Glomerular visceral epithelial cell (primary cell): ENCODE measurements at regions not wholly inside any gene's neighbourhood (a gene's known extent, or its start where the extent isn't known, plus 50 kb on each side); places are given as distances from the start of the nearest gene placed in this dataset.
"Not testable (repeated sequence)": the region's sequence is repeated elsewhere in the genome, so short reads cannot be mapped to it uniquely, and the experiment has no call there.

Experiments
- DNase-seq: peaks from one replicate; pipeline ENCODE4 v3.0.0-alpha.2; 2016; ENCODE audit errors: extremely low spot score

DNA sequence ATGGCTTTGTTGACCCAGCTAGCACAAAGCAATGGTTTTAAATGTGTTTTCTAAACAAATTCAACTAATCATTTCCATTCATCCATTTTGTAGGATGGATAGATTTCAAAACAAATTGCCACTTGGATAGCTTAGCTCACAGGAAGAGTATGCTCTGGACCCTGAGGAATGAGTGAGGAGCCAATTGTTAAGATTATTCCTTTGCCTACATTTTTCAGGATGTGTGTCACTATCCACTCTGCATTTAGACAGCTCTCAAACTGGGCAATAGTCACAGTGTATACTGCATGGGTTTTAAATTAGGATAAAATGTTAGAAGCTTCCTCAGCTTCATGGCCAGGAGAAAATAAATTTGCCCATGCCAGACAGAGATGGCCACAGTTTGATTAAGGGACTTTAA, 605.6 kb upstream of the TEX47 start:
- no peak for DNase-seq

DNA sequence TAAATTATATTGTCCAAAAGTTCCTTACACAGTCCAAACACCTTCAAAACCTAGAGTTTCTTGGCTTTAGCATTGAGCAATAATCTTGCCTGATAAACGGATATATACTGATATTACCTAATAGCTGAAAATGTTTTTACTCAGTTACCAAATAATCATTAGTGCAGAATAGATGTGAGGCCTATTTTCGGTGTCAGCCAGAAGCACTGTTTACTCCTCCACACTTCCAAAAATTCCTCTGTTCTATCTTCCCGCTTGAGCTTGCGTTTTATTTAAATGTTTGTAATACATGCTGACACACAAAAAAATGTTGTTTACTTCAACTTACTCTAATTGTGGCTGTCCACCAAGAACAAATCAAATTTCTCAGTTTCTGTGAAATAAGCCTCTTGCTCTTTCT, 606.2 kb upstream of the TEX47 start:
- no peak for DNase-seq

- no peak for DNase-seq
These were observed 656.4 kb upstream of the TEX47 start for GRCh38 chr7:89451911-89452310.

DNA sequence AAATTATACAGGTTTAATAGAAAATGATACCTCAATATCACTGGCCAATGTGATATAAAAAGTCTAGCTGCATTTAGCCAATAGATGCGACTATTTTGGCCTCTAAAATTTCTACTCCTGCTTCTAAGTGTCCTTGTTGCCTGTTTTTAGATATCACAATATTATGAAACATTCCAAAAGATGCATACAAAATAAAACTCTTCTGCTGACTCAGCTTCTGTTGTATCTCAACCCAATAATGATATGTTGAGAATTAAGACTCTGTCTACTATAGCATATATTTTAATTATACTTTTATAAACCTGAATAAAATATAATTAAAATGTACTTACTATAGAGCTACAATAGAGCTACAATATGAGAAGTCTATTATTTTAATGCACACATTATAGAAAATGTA, 661.0 kb upstream of the TEX47 start:
- no peak for DNase-seq

DNA sequence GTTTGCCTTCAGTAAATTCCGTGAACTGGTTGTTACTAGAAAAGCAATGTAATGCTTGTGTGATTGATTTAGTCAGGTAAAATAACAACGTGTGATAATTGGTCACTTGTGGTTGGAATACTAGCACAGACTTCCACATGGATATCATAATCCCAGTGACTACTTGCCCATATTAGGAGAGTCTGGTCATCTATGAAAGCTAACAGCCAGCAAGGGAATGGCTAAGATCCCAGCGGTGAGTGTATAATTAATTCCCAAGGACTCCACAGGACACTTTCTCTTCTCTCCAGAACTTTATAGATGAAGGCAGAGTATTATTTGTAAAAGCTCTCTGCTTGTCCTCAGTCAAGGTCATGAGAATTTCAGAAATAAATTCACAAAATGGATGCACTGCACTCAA, 662.6 kb upstream of the TEX47 start:
- no peak for DNase-seq

GRCh38 chr7:89474456-89474855, 678.9 kb upstream of the TEX47 start:
- DNase-seq: no peak

- no peak for DNase-seq
These were observed 676.3 kb upstream of the STEAP1 start for GRCh38 chr7:89477991-89478390.

DNA sequence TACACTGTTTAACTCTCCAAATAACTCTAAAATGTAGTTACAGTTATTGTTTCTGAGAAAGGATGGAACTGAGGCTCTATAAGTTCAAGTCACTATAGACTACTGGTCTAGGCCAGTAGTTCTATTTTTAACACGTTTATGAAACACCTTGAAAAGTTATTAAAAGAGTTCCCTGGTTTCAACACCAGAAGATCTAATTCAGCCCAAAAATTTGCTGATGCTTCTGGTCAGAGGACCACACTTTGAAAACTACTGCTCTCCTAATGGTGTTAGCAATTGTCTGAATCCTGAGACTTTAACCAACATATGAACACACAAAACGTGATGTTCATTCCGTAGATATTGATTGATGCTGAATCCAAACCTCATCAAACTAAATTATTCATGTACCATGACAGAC, 658.6 kb upstream of the STEAP1 start:
- DNase-seq: no peak

- DNase-seq: no peak
These were observed 654.2 kb upstream of the STEAP1 start for GRCh38 chr7:89500084-89500483.

DNA sequence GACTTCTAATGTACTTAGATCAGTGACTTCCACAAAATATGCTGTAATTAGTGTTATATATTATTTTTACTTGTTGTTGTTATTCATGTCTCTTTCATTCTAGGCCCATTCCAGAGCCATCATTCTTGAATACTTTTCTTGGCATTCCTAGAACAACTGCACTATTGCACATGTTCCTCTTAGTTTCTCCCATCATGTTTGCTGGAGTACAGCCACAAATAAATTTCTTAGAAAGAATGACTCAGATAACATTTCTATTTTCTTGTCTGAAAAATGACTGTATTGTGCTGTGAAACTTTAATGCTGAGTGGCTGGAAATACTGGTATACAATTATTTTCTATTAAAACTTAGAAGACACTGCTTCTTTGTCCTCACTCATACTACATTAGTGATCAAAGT, 651.0 kb upstream of the STEAP1 start:
- no peak for DNase-seq

GRCh38 chr7:89507034-89507433, 647.2 kb upstream of the STEAP1 start:
- no peak for DNase-seq

- DNase-seq: no peak
These were observed 642.4 kb upstream of the STEAP1 start for GRCh38 chr7:89511900-89512299.

GRCh38 chr7:89514970-89515369, 639.3 kb upstream of the STEAP1 start:
- DNase-seq: no peak

DNA sequence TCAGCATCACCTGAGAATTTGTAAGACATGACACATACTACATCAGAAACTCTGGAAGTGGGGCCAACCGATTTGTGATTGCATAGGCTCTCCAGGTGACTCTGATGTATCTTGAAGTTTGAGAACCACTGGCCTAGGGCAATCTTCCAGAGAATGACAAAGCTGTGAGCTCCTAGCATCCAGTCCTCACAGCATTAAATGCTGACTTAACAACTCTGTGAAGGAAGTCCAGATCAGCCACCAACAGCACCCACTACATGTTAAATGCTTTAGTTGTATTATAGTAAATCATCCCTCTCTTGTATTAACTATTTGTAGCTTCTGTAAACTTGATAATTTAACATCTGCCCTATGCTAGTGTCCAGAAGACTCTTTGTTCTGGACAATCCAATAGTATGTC, 636.5 kb upstream of the STEAP1 start:
- no peak for DNase-seq

DNA sequence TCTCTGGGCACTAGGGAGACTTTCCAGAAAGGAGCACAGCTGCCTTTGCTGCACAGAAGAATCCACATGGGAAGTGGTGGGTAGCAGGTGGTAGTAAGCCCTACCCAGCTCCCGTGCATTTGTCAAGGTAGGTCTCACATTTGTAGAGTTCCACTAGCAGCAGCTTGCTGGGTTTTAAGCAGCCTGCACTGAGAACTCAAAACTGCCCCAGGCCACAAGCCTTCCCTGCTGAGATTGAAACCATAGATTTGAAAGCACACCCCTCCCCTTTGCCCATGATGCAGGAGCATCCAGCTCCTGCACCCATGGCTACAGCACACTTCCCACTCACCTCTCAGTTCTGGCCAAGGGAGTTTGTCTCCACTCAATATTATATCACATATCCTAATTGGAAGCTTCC, 604.5 kb upstream of the STEAP1 start:
- DNase-seq: no peak

DNA sequence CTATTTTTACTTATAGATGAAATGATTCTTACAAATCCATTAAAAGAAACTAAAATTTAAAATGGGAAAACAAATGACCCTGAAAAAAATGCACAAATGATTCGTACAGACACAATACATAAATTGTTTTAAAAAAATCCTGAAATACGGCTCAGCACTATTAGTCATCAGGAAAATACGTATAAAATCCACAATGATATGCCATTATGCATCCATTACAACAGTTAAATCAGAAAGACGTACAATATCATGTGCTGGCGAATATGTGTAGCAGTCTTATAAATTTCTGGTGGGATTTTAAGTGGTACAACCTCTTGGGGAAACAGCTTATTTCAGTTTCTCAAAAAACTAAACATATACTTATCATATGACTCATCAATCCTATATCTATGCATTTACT, 600.1 kb upstream of the STEAP1 start:
- no peak for DNase-seq

- no peak for DNase-seq
These were observed 594.7 kb upstream of the STEAP1 start for GRCh38 chr7:89559596-89559995.

DNA sequence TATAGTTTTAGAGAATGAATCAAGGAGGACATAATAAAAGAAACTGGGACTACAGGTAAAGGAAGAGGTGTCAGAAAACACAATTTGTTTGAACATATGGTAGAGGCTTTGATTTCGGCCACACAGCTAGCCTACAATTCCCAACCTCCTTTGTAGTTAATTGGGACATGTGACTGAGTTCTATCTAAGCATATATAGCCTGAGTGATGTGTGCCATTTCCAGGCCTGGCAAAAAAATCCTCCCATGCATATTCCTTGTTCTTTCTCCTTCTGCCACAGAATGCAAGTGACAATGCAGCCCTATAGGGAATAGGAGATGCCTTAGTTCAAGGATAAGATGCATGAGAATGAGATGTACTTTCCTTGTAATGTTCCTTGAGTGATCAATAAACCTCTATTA, 590.7 kb upstream of the STEAP1 start:
- no peak for DNase-seq

DNA sequence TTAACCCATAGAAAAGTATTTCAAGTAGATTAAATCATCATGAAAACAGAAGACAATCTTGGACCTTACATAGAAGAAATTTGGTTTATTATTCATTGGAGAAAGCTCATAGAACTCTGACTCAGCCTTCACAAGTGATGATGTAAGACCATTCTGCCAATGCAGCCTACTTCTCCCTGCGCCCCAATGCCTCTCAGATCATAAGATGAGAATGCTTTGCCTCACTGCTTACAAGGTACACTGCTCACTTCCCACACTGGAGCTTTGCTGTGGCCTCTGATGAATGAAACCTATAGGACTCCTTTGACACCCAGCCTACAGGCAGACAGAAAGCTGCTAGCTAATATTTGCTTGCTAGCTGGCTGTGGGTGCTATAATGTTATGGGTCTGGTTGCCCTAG, 569.4 kb upstream of the STEAP1 start:
- DNase-seq: no peak

DNA sequence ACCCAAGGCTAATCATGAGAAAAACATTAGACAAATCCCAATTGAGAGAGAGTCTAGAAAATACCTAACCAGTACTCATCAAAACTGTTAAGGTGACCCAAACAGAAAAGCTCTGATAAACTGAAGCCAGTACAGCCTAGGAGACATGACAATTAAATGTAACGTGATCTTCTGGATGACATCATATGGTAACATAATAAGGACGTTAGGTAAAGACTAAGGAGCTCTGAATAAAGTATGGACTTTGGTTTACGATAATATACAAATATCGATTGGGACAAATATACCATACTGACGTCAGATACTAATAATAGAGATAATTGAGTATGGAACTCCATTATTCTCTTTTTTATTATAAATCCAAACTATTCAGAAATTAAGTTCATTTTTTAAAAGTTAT, 561.1 kb upstream of the STEAP1 start:
- no peak for DNase-seq

- DNase-seq: no peak
These were observed 551.3 kb upstream of the STEAP1 start for GRCh38 chr7:89602984-89603383.

GRCh38 chr7:89605362-89605761, 548.9 kb upstream of the STEAP1 start:
- no peak for DNase-seq

GRCh38 chr7:89606511-89606910, 547.8 kb upstream of the STEAP1 start:
- no peak for DNase-seq

DNA sequence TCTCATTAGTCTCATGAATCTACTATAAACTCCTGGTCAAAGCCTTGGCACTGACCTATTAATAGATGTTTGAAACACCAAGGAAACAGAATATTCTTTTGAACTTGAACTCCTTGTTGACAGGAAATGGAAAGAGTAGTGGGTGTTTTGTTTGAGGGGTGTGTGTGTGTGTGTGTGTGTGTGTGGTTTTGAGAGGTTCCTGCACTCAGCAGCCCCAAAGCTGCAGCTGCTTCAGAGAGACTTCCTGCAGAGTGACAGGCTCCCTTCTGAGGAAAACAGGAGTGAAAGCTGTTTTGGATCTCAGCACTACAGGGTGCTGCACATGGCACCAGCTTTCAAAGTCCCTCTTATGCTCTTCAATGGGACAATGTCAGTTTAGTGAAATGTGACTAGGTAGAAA, 546.5 kb upstream of the STEAP1 start:
- no peak for DNase-seq

DNA sequence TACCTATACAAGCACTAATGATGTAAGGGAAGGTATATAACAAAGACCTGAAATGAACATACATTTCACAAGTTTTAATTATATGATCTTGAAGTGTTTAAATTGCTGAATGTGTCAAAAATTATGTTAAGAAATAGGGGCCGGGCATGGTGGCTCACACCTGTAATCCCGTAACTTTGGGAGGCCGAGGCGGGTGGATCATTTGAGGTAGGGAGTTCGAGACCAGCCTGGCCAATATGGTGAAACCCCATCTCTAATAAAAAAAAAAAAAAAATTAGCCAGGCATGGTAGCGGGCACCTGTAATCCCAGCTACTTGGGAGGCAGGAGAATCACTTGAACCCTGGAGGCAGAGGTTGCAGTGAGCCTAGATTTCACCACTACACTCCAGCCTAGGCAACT, 537.4 kb upstream of the STEAP1 start:
- DNase-seq: not testable (repeated sequence)
